HG02970 (cell line): ENCODE measurements at regions not wholly inside any gene's neighbourhood (a gene's known extent, or its start where the extent isn't known, plus 50 kb on each side); places are given as distances from the start of the nearest gene placed in this dataset.
"Not testable (repeated sequence)": the region's sequence is repeated elsewhere in the genome, so short reads cannot be mapped to it uniquely, and the experiment has no call there.

ENCODE experiments used
- ATAC-seq: cut with Tn5 transposase; IDR thresholded peaks from one replicate; pipeline ENCODE4 v1.9.1; 2021; ENCODE audit warnings: mild to moderate bottlenecking, moderate library complexity, moderate number of reproducible peaks; ENCODE audit not compliant: unreplicated experiment, low FRiP score

DNA sequence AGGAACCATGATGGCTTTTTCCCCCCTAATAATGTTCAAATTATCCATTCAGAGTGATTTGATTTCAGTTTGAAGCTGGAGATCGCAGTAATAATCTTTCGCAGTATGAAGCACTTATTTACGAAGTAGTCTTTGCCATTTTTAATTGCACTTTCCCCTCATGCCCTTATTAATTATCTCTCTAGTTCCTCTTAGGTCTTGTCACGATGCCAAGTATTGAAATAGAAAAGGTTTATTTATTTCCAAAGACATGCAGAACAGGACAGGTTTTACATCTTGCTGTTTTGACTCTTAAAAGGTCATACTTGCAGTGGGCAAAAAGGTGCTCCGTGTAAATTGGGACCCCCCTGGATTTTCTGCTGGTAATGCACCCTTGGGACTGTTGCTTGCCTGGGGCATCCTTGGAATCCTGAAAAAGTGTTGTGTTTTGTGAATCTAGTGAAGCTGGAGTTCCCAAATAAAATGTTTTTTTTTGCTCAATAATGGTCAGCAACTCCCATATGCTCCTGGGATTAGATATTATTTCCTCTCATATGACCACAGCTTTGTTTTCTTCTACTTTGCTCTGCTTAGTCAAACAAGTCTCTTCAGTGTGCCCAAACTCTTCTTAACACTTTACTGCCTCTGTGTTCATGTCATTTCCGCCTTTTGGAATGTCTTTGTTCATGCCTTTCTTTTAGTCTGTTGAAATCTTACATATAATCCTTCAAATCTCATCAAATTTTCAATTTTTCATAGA, 278.3 kb downstream of the TMEM38B start:
- ATAC-seq, result no peak

DNA sequence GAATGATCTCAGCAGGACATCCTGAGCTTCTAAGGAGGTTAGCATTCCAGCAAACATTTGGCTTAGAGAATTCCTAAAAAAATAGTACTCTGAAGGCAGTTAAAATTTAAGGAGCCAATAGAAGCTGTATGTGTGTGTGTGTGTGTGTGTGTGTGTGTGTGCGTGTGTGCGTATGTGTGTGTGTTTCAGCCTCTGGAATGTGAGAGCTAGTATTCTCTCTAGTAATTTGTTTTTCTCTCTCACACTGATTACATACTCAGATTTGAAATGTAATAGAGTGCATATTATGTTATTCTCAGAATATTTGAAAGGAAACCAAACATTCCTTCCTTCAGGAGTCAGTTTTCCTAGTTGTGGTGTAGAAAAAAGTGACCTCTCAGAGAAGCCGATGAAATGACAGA, 279.6 kb downstream of the TMEM38B start:
- ATAC-seq, result no peak

- no peak for ATAC-seq
Observed at GRCh38 chr9:105975886-105976645, 281.7 kb downstream of the TMEM38B start.

GRCh38 chr9:105978336-105978735, 284.0 kb downstream of the TMEM38B start:
- ATAC-seq, result no peak

GRCh38 chr9:105978826-105979225, 284.5 kb downstream of the TMEM38B start:
- ATAC-seq, result no peak

DNA sequence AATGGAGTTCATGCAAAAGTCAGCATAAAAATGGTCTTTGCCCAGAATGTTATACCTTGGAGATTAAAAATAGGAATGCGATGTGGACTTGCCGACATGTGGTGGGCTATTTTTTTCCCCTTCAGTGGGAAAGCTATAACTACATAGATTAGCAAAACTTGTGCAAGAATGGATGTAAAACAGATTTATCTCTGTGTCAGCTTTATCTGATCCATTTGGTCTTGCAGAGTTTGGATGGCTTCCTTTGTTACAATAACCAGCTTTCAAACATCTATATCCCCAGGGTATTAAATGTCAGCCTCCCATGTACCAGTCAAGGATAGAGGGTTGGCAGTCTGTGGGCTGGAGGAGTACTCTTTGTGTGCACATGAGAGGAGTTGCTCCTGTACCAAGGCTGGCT, 284.9 kb downstream of the TMEM38B start:
- no peak for ATAC-seq

DNA sequence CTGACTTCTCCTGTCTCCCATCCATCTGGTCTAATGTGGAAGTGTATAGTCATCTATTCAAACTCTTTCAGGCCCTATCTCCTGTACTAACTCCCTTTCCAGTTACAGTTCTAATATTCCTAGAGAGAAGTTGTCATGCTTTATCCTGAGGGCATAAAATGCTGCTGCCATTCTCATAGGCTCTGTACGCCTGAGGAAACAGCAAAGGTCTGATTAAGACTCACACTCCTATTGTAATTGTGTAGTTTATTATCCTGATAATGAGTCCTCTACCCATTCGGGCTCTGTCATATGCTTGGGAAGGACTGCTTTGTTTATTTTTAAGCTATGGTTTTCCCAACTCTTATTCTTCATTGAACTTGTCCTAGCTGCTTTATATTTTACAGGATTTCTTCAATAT, 290.4 kb downstream of the TMEM38B start:
- ATAC-seq, result no peak

DNA sequence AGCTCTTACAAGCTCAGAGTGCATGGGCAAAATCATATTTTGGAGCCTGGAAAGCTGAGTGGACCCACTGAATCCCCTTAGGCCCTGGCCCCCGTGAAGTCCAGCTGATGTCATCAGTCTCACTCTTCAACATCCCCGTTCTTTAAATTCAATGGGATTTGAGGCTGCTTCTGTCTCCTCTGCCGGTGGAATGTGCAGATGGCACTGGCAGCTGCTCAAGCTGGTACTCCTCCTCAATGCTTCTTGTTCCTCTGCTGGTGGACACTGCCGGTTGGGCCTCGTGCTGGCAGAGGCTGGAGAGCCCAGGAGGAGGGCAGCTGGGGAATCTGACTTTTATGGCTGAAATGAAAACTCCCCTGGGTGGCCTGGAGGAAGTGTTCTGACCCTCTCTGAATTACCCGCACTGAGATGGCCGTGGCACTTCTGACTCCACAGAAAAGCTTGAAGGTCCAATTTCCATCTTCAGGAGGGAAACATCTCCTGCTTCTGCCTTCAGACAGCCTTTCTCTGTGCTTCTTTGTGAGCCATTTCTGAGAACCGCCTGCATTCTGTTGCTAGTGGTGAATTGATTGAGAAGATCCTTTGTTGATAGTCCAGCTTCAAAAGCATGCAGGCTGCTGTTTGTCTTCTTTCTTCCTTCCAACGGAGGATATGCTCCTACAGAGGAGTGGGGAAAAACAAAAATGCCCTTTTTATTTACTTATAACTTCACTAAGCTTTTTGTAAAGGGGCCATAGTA, 298.9 kb downstream of the TMEM38B start:
- no peak for ATAC-seq

GRCh38 chr9:105993921-105994715, 299.8 kb downstream of the TMEM38B start:
- no peak for ATAC-seq

GRCh38 chr9:105994970-105995369, 300.6 kb downstream of the TMEM38B start:
- no peak for ATAC-seq

GRCh38 chr9:106017198-106017740, 322.9 kb downstream of the TMEM38B start:
- no peak for ATAC-seq

DNA sequence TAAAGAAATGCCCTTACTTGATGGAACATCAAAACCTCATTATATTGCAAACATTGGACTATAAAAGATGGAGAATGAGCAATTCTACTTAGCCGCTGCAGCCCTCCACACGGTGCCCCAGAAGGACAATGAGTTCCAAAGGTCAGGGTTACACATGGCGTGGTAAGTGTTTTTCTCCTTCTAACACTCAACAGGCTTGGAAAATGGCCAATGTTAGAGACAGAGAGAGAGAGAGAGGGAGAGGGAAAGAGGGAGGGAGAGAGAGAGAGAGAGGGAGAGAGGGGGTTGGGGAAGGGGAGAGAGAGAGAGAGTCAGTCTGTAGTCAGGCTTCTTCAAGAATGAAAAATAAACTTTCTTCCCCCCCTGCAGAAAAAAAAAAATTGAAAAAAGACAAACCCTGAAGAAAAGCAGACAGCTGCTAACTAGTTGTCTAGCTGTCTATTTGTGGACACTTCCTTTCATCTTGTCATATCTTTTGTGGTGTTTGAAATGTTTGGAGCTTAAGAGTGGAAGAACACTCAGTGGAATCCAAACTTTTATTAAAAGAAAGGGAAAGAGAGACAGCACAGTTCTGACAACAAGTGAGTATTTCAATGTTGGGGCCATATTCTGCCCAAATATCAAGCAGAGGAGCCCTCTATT, 324.8 kb downstream of the TMEM38B start:
- no peak for ATAC-seq

- no peak for ATAC-seq
Observed at GRCh38 chr9:106019702-106020101, 325.4 kb downstream of the TMEM38B start.

DNA sequence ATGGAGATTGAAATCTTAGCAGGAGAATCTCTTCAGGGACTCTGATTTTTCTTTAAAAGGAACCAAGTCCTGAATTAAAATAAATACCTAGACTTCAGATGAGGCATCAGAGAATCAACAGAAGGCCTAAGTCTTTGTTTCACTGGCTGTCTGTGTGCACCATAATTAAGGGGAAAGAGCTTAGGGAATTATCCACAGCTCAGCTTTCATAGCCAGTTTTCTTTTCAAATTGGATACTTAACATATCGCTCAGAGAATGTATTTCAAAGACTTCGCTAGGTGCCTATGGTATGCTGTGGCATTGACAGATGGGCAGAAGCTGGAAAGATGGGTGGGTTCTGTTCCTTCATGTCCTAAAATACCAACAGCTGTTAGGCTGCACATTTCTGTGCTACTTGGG, 325.8 kb downstream of the TMEM38B start:
- ATAC-seq, result no peak

GRCh38 chr9:106023455-106023854, 329.1 kb downstream of the TMEM38B start:
- ATAC-seq, result no peak

GRCh38 chr9:106025453-106025852, 331.1 kb downstream of the TMEM38B start:
- ATAC-seq, result no peak

DNA sequence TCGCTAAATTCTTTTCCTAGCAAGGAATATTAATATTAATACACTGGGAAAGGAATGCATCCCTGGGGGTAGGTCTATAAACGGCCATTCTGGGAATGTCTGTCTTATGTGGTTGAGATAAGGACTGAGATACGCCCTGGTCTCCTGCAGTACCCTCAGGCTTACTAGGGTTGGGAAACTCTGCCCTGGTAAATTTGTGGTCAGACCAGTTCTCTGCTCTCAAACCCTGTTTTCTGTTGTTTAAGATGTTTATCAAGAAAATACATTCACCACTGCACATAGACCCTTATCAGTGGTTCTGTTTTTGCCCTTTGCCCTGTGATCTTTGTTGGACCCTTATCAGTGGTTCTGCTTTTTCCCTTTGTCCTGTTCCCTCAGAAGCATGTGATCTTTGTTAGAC, 335.8 kb downstream of the TMEM38B start:
- ATAC-seq, result not testable (repeated sequence)

DNA sequence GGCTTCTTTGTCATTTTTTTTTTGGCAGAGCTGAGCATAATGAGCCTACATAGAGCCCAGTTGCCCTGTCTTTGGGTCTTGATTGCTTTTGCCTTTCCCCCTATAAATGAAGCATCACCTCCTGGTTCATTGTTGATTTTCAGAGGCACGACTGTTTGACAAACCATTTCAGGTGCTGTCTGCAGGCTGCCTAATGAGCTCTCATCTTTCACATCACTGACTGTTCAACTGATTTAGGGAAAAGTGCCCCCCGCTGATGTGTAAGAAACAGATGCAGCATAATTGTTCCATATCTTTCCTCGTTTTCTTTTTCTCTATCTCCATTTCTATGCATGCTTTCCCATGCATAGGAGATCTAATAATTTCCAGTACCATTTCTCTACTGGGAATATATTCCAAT, 338.6 kb downstream of the TMEM38B start:
- ATAC-seq, result no peak

DNA sequence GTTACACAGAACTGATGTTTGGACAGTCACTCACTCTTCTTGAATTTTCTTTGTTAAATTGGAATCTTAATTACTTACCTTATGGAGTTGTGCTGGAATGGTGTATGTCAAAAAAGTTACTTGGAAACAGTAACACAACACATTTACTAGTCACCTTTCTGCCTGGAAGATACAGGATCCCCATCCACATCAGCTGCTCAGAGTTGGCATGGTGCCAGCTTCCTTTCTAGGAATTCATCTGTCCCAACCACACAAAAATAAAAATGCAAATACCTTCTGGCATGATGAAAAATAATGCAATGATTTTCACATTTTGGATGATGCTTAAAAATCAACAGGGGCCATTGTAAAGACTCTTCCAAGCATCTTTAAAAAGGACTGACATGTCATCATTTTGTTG, 341.5 kb downstream of the TMEM38B start:
- ATAC-seq, result no peak
